ENCODE measurements at regions not wholly inside any gene's neighbourhood (a gene's known extent, or its start where the extent isn't known, plus 50 kb on each side); places are given as distances from the start of the nearest gene placed in this dataset.

GRCh38 chr5:173831196-173831914, 56.8 kb upstream of the CPEB4 start:
- H3K27ac ChIP-seq: no peak overlapping the region
- TF ChIP-seq CTCF (IDR thresholded peaks at IDR 0.05): no peak
- H3K4me1 ChIP-seq: peaks cover 0 to 4% (median 0%) of the 10 kb centered on the region in 4 donors
- DNase-seq: no peak
- intact Hi-C loops (cut with DNase I; ENCODE audit: low total_unique reads): no loop called here
- no peaks in the 10 kb centered on the region for H3K27me3 ChIP-seq
- peaks cover 0 to 5% (median 0%) of the 10 kb centered on the region in 3 donors for H3K9me3 ChIP-seq
- H3K36me3 ChIP-seq: no peaks in the 10 kb centered on the region
- no peak overlapping the region for H3K4me3 ChIP-seq

- Histone ChIP-seq H3K27me3 (no peaks in the 10 kb centered on the region), H3K4me1 (peaks cover 0 to 4% (median 0%) of the 10 kb centered on the region in 4 donors), H3K4me3 (no peak overlapping the region), H3K9me3 (peaks cover 0 to 5% (median 0%) of the 10 kb centered on the region in 3 donors), H3K27ac (no peak overlapping the region), H3K36me3 (no peaks in the 10 kb centered on the region)
- DNase-seq: no peak
- intact Hi-C loops (cut with DNase I; ENCODE audit: low total_unique reads): no loop called here
- TF ChIP-seq CTCF (IDR thresholded peaks at IDR 0.05): no peak
Observed at GRCh38 chr5:173832386-173832785, 55.8 kb upstream of the CPEB4 start.

GRCh38 chr5:173833196-173833985, 54.8 kb upstream of the CPEB4 start:
- Histone ChIP-seq H3K27me3 (no peaks in the 10 kb centered on the region), H3K4me1 (peaks cover 0 to 4% (median 0%) of the 10 kb centered on the region in 4 donors), H3K27ac (no peak overlapping the region), H3K9me3 (no peaks in the 10 kb centered on the region), H3K36me3 (no peaks in the 10 kb centered on the region), H3K4me3 (no peak overlapping the region)
- intact Hi-C loops (cut with DNase I; ENCODE audit: low total_unique reads): no loop called here
- TF ChIP-seq CTCF (IDR thresholded peaks at IDR 0.05): no peak
- DNase-seq: no peak

GRCh38 chr5:173834071-173834771, 53.9 kb upstream of the CPEB4 start:
- Histone ChIP-seq H3K27me3 (no peaks in the 10 kb centered on the region), H3K27ac (no peak overlapping the region), H3K4me1 (peaks cover 0 to 4% (median 0%) of the 10 kb centered on the region in 4 donors), H3K9me3 (no peaks in the 10 kb centered on the region), H3K36me3 (no peaks in the 10 kb centered on the region), H3K4me3 (no peak overlapping the region)
- TF ChIP-seq CTCF (IDR thresholded peaks at IDR 0.05): no peak
- DNase-seq: no peak
- intact Hi-C loops (cut with DNase I; ENCODE audit: low total_unique reads): no loop called here

GRCh38 chr5:173835131-173835530, 53.0 kb upstream of the CPEB4 start:
- intact Hi-C loops (cut with DNase I; ENCODE audit: low total_unique reads): no loop called here
- TF ChIP-seq CTCF (IDR thresholded peaks at IDR 0.05): no peak
- peaks cover 0 to 4% (median 0%) of the 10 kb centered on the region in 4 donors for H3K4me1 ChIP-seq
- no peak overlapping the region for H3K27ac ChIP-seq
- no peaks in the 10 kb centered on the region for H3K9me3 ChIP-seq
- no peak overlapping the region for H3K4me3 ChIP-seq
- no peaks in the 10 kb centered on the region for H3K36me3 ChIP-seq
- no peaks in the 10 kb centered on the region for H3K27me3 ChIP-seq
- DNase-seq: no peak

Measured in tibial artery (tissue), 4 donors.